T47D (cell line): ENCODE measurements at regions not wholly inside any gene's neighbourhood (a gene's known extent, or its start where the extent isn't known, plus 50 kb on each side); places are given as distances from the start of the nearest gene placed in this dataset.

ENCODE experiments used
- DNase-seq, 2 experiments: peaks; one replicate each; pipeline versions ENCODE4 v3.0.0 to v3.0.0-alpha.2; 2011 to 2012; ENCODE audit warnings: low read depth in 1 of 2, low spot score in 1 of 2
- JUND ChIP-seq: IDR thresholded peaks from 2 replicates; pipeline ENCODE4 v1.6.1; 2012; ENCODE audit warnings: low read depth
- in situ Hi-C: cut with HindIII; loops from 2 replicates; pipeline ENCODE4 v1.10.0; 2016; ENCODE audit warnings: low sequenced_read_pairs, low pct_unique_long_range_greater_than_20kb

DNA sequence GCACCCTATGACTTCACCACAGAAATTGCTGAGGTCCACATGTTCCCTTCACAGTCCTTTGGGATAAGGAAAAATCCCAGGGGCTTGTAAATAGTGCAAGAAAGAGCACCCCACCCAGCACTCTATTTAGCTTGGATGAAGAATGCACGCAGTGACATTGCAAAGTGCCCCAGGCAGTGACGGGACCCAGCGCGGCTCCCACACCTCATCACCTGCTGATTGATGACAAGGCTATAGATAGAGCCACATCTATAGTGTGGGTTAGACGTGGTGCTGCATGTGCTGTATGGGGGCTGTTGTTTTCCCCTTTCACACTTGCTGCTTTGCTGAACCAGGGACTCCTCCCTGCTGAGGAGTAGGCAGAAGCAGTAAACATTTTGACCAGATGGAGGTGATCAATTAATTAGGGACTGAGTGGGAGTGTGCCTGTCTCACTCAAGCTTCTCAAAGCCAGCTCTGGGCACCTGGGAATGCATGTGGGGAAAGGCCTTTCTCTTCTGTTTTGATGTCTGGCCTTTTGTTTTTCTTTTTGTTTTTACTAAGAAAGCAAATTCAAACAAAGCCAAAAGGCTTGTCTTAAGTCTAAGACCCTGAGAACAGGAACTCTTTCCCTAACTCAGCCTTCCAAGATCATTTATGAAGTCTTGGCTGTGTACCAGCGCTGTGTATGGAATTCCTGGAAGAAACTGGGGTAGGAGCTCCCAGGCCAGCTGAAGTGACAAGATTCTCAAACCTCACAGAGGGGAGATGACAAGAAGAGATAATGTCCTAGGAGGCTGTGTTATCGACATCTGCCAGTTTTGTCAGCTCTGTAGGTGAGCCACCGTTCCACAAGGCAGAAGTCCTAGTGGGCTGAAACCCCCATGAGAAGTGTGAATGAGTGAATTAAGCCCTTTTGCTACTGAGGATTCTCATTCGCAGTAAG lies 219.7 kb downstream of the BARX2 start:
- no peak for TF ChIP-seq JUND
- DNase-seq = no peak
- in situ Hi-C loops = no loop called here

DNA sequence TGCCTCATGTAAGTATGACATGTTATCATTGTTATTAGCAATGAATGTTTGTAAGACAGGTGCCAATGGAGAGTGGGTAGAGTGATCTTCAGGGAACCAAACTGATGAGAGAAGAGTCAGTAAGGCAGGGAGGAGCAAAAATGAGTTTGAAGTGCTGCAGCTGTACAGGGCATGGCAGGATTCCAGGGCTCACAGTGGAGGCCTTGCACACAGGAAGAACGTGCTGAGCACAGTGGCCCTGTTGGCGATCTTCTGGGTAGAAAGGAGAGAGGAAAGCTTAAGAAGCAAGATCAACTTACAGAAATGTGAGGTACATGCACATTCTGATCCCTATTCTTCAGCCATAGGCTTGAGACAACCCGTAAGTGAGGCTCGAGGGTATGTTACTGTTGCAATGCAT lies 219.3 kb upstream of the TMEM45B start:
- in situ Hi-C loops = no loop called here
- no peak for DNase-seq
- TF ChIP-seq JUND = no peak

DNA sequence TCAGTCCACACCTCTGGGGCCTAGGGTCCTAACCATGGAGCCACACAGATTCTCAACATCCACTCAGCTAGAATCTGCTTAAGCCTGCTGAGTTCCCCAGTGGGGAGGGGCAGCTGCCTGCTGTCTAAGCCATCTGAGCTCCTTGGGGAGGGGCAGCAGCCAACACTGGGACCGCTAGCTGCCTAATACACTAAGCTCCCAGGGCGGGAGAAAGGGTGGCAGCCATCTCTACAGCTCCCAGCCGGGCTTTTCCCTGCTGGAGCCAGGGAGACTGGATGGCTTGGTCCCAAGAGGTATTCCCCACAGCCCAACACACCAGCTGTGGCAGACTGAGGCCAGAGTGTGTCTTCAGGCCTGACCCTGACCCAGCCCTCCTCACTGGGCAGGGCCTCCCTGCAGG lies 217.3 kb upstream of the TMEM45B start:
- no peak for TF ChIP-seq JUND
- DNase-seq = no peak
- in situ Hi-C loops = no loop called here

DNA sequence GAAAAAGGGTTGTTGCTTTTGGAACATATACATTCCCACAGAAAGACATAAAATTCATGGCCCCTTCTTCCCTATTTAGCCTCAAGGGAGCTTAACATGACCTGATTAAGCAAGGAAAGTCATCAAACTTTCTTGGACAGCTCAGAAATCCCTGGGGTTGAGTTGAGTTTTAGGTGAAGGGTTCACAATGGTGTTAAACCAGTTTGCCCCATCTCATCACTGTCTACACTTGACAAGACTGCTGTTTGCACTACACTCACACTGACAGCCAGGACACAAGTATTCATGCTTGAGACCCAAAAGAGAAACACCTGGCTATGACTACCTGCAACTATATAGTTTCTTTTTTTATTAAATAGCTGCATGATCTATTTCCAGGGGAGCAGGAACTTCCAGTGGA lies 209.8 kb upstream of the TMEM45B start:
- in situ Hi-C loops = no loop called here
- no peak for TF ChIP-seq JUND
- DNase-seq = no peak

DNA sequence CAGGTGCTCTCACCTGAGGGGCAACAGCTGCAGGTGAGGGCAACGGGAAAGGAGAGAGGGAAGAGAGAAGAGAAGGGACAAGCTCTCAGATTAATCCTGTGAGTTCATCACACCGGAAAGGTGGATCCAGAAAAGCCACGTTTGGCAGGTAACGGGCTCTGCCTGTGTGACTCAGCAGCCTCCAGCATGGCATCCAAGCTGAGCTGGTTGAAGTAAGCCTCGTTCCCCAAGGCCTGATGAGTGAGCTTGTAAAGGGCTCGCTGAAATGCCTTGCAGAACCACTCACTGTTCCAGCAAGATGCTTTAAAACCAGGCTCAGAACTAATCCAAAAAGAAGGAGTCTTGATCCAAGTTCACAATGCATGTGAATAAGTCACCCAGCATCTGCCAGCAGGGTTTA lies 206.9 kb upstream of the TMEM45B start:
- in situ Hi-C loops = no loop called here
- no peak for TF ChIP-seq JUND
- no peak for DNase-seq

DNA sequence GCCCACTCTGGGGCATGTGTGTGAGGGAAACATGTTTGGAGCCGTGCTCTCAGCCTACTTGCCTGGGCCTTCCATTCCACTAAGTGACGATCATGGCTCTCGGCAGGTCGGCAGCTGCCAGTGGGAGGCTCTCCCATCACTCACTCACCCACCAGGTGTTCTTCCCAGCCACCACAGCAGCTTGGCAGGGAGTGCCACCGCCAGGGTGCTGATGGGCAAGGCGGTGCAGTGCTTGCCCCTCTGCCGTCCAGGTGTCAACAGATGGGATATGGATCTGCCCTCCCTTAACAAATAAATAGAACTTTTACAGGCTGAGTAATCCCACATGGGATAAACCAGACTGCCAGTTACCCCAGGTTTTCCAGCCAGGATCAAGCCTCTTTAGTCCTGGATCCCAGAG lies 205.5 kb upstream of the TMEM45B start:
- DNase-seq = no peak
- TF ChIP-seq JUND = no peak
- in situ Hi-C loops = no loop called here

DNA sequence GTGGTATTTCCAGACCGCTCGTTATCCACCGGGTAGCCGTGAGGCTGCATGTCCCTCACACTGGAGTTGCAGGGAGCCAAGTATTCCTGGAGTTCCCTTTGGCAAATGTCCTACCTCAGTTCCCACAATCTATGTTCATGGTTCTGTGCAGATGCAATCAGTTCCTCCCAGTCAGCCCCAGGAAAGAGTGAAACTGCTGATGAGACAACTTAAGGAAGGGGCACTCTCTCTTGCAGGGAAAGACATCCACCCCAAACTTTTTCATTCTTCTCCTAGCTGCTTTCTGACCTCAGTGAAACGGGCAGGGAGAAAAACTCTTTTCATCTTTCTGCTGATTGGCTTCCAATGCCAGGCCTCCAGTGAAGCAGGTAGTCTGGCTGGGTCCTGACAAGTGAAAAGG lies 205.1 kb upstream of the TMEM45B start:
- in situ Hi-C loops = no loop called here
- TF ChIP-seq JUND = no peak
- DNase-seq = no peak

DNA sequence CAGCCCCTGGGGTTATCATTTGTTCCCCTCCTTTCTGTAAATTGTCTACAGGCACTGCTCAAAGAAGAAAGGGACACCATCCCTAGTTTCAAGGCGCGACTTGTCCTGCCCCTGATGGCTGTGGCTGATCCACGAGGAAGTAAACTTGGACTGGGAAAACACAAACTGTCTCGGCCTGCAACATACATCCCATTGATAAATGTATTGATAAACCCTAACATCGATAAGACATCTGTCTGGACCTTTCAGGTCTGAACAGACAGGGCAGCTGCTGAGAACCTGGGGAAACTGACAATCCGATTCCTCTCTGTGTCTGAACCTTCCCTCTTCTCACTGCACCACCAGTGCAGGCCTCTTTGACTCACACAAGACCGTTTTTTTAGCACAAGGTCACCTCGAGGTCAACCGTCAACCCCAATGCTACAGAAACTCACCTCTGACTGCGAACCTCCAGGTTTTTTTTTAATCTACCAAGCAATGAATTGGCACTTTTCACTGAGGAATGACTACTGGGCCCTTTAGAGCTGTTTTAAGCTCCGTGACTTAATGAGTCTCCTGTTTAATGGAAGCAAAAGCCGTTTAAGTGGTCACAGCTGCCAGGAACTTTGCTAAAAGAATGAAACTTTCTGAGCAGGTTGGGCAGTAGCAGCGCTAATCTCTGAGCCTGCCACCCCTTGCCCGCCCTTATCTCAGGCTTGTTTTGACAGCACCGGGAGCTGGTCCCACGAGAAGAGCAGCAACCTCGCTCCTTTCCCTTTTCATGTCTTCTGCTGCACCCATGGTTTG lies 203.8 kb upstream of the TMEM45B start:
- DNase-seq = no peak
- TF ChIP-seq JUND = no peak
- in situ Hi-C loops = no loop called here

DNA sequence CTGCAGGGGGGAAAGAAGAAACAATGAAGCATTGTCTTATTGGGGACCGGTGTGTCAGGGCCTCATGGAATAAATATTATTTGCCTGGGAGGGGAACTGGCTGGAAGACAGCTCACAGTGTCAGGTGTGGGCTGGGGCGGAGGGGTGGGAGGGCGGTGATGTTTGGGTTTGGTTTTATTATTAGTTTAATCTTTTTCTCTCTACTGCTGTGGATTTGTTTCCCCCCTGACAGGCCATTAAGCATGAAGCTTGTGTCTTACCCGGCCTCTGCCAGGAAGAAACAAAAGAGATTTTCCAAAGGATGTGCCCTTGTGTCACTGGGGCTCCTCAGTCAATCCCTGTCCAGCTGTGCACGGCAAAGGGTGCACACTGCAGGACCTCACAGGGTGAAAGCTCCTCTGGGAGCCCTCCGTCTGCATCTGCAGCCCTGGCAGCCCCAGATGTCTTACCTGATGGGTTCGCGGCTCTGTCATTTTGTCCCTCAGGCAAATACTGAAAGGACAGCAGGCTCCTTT lies 203.1 kb upstream of the TMEM45B start:
- no peak for TF ChIP-seq JUND
- in situ Hi-C loops = no loop called here

DNA sequence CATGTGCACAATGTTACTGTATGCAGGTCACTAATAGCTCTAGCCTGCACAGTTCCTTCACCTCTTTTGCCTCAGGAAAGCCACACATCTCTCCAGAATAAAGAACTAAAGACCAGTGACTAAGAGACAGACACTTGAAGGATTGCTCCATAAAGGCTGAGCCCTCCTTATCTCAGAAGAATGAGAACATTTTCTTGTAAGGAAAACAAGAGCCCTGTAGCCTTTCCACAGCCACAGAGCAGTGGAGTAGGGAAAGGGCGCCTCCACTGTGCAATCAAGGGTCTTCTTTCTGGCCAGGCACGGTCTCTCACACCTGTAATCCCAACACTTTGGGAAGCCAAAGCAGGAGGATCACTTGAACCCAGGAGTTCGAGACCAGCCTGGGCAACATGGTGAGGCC lies 202.6 kb upstream of the TMEM45B start:
- TF ChIP-seq JUND = no peak
- in situ Hi-C loops = no loop called here
- no peak for DNase-seq

More for the DNA sequence above, 203.1 kb upstream of the TMEM45B start:
- no peak for DNase-seq

DNA sequence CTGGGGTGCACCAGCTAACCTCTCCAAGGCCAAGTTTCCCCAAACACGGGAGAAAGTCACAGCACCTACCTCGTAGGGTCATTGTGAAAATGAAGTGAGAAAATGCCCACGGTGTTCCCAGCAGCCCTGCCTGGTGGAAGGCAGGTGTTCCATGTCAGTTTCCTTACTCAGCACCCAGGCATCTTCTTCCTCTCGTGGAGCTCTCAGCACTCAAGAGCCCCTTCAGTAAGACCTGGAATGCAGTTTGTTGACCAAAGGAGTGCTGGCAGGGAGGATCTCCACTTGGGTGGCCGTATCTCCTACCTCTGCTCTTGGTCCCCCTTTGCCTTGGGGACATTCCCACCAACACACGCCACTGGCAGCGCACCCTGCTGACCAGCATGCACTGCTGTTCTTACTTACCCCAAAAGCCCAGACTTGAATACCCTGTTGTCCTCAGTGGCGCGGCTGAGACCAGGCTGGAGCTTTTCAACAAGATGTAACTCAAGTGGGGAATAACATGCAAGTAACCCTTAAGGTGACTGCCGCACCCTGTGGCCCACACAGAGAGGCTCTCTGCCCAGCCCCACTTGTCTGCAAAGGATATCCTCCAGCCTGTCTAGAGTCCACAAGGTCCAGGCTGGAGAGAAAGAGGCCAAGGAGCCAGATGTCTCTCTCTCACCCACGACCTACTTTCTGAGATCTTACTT lies 201.2 kb upstream of the TMEM45B start:
- in situ Hi-C loops = no loop called here
- no peak for TF ChIP-seq JUND
- no peak for DNase-seq

DNA sequence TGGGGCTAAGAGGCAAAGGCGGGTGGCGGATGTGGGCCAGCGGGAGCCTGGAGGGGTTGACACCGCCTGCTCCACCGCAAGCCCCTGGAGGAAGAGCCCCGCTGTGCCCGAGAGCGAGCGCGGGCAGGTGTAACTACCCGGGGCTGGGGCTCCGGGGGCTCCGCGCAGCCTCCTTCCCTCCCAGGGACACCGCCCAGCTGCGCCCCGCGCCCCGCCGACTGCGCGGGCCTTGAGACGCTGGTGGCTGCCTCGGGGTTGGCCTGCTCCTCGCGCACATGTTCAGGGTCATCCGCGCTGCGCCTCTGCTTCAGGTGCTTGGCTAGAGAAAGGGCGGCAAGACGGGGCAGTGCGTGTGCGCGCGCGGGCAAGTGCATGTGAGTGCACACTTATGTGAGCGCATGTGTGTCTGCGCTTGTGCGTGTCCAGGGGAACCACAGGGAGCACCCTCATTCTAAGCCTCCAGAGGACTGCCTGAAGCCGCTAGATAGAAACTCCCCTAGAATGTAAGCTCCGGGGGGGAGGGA lies 197.5 kb upstream of the TMEM45B start:
- TF ChIP-seq JUND = no peak
- in situ Hi-C loops = no loop called here
- no peak for DNase-seq
